ENCODE measurements at regions not wholly inside any gene's neighbourhood (a gene's known extent, or its start where the extent isn't known, plus 50 kb on each side); places are given as distances from the start of the nearest gene placed in this dataset.

DNA sequence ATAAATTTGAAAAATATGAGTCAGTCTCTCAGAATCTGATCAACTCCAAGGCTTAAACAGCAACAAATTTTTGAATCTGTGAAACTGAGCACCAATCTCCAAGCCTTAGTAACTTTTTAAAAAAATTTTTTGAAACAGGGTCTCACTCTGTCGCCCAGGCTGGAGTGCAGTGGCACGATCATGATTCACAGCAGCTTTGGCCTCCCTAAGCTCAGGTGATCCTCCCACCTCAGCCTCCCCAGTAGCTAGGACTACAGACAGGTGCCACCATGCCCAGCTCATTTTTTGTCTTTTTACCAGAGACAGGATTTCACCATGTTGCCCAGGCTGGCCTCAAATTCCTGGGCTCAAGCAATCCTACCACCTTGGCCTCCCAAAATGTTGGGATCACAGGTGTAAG is 207.9 kb upstream of the TCF21 start:
- ChIA-PET POLR2A (ENCODE audit: low non-redundant PET) (no interaction called here), CTCF (no interaction called here)

DNA sequence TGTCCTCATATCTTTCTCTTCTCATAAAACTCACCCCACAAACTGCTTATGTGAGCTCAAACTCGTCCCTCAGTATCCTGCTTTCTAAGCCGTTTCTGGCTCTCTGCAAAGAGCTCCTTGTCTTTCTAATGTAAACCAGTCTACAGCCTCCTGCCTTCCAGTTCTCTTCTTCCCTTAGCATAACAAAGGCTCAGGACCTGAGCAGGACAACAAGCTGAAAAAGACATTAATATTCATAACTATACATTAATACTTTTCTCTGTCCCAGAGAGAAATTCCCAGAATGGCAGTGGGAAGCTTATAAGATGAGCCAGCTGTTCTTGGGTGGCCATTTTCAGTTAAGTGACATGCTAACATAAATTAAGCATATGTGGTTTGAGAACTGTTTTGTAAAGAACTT is 207.0 kb upstream of the TCF21 start:
- TF ChIP-seq CTCF (conservative IDR thresholded peaks at IDR 0.05; ENCODE audit: low read depth): no peak
- DNase-seq (ENCODE audit: low spot score): no peak
- no peak overlapping the region for H3K27ac ChIP-seq
- ChIA-PET POLR2A (ENCODE audit: low non-redundant PET) (no interaction called here), CTCF (interaction anchor here (0.5 kb wide), 1 partner anchor 112 kb away, joined by 3 read pairs; no protein-coding TSS in a partner anchor)

More for the DNA sequence above, 207.9 kb upstream of the TCF21 start:
- no peak for DNase-seq (ENCODE audit: low spot score)
- no peak for TF ChIP-seq CTCF (conservative IDR thresholded peaks at IDR 0.05; ENCODE audit: low read depth)
- H3K27ac ChIP-seq: no peak overlapping the region

GRCh38 chr6:133682506-133683307 is 206.2 kb upstream of the TCF21 start:
- POLR2A ChIA-PET (ENCODE audit: low non-redundant PET): no interaction called here
- TF ChIP-seq CTCF (conservative IDR thresholded peaks at IDR 0.05; ENCODE audit: low read depth): no peak
- CTCF ChIA-PET: no interaction called here
- H3K27ac ChIP-seq: no peak overlapping the region
- no peak for DNase-seq (ENCODE audit: low spot score)

DNA sequence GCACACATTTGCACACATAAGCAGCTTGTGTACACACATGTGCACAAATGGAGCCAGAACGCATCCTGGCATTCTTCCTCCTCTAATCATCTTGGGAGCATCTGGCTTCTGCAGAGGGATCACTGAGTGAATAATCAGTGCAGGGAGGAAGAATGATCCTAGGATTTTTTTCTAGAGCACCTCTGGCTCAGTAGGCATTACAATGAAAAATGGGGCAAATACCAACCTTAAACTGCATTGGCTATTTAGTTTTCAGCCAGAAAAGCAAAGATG is 205.7 kb upstream of the TCF21 start:
- ChIA-PET CTCF (no interaction called here), POLR2A (ENCODE audit: low non-redundant PET) (no interaction called here)
- no peak overlapping the region for H3K27ac ChIP-seq
- no peak for DNase-seq (ENCODE audit: low spot score)
- TF ChIP-seq CTCF (conservative IDR thresholded peaks at IDR 0.05; ENCODE audit: low read depth): no peak

DNA sequence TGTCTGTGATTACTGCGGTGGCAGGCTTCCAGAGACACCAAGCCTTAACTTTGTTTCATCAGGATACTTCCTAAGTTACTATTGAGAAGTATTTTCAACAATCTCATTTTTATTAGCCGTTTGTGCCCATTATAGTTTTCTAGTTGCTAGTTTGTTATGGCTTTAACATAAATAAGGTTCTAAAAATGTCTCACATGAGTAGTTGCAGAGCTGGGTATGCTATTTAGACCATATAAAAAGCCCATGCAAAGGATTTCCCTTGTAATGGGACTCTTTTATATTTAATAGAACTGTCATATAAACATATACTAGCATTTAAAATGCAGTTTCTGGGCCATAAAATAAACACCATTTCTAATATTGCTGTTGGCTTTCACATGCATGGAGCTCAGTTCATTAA is 205.3 kb upstream of the TCF21 start:
- H3K27ac ChIP-seq: no peak overlapping the region
- no peak for TF ChIP-seq CTCF (conservative IDR thresholded peaks at IDR 0.05; ENCODE audit: low read depth)
- DNase-seq (ENCODE audit: low spot score): no peak
- CTCF ChIA-PET: no interaction called here
- POLR2A ChIA-PET (ENCODE audit: low non-redundant PET): no interaction called here

DNA sequence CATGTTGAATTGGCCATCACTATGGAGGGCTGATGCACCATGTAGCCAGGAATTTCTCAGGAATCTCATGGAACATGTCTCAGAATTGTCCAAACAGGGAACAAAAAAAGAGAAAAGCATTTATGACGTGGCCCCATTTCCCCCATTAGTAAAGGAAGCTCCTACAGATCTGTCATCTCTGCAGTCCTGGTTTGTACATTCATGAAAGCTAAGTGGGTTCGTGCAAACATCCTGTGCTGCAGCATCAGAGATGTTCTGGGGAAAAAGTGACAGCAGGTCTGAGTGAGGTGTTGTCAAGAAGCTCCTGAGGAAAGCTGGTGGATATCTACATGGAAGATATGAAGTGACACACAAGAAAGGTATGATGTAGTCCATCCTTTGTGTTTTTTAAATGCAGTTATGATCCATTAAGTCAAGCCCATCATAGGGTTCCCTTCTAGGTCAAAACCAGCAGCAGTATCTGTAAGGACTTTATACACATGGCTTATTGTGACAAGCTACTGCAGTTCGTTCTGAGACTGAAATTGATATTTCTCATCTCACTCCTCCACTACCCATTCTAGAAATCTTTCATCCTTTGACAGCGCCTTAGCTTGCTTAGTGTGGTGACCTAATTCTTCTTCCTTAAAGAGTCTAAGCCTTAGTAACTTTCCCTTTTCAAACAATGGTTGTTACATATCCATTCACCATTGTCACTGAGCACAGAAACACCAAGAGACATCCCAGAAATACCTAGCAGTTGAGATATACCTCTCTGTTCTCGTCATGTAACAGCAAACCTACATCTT is 200.0 kb upstream of the TCF21 start:
- TF ChIP-seq CTCF (conservative IDR thresholded peaks at IDR 0.05; ENCODE audit: low read depth): no peak
- no peak overlapping the region for H3K27ac ChIP-seq
- DNase-seq (ENCODE audit: low spot score): no peak
- ChIA-PET CTCF (interaction anchor here (0.6 kb wide), 1 partner anchor 1718 kb away, joined by 5 read pairs; no protein-coding TSS in a partner anchor), POLR2A (ENCODE audit: low non-redundant PET) (no interaction called here)

Measured in RWPE1 (cell line).